ENCODE measurements at regions not wholly inside any gene's neighbourhood (a gene's known extent, or its start where the extent isn't known, plus 50 kb on each side); places are given as distances from the start of the nearest gene placed in this dataset.

DNA sequence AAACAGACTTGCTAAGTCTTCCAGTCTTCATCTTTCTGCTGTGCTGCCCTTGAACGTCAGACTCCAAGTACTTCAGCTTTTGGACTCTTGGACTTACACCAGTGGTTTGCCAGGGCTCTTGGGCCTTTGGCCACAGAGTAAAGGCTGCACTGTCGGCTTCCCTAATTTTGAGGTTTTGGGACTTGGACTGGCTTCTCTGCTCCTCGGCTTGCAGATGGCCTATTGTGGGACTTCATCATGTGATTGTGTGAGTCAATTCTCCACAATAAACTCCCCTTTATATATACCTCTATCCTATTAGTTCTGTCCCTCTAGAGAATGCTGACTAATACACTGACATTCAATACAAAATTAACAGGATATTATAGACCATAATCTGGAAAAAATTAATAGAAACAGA lies 628.1 kb downstream of the PLPP3 start:
- no peak for DNase-seq (ENCODE audit: low spot score)
- in situ Hi-C loops (cut with HindIII; ENCODE audit: low sequenced_read_pairs) = no loop called here

DNA sequence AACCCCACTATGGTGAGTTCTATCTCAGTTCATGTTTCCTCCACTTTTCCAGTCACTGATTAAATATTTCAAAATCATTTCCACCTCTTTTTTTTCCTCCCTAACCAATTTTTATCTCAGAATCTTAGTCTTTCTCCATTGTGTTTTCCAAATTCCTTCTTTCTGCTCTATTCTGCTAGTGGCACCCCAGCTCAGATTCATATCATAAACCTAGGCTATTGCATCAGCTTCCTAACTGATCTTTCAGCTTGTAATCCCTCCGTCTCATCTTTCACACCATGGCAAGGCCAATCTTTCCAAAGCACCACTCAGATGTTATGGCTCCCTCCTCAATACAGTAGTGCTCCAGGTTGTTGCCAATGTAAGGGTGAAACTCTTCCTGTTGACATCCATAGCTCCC lies 631.9 kb downstream of the PLPP3 start:
- DNase-seq (ENCODE audit: low spot score) = no peak
- in situ Hi-C loops (cut with HindIII; ENCODE audit: low sequenced_read_pairs) = no loop called here

DNA sequence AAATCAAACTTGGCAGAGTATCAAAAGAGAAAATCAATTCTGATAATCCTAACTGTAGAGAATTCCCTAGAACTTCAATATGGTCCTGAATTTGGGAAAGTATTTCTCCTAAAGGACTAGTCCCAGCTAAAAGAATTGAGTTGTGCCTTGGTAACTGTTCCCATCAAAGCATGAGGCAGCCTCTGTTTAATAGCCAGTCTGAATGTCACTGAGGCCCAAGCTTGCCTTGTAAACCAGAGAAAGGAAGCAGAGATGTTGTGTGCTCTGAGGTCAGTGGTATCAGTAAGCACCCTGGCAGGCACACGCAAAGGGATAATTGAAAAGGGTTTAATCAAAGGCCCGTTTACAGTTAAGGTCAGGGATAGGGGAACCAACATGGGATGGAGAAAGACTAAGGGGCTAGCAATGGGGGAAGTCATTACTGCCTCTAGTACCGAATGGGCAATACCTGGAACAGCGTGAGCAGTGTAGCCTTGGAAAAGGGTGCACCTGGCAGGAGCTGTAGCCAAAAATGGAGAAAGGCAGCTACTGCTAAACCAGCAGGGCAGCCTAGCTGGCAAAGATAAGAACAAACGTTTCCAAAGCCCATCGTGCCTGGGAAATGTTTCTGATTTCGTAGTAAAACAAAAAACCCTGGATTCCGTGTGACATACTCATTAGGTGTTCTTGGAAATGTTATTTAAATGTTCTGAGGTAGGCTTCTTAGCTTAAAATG lies 635.5 kb downstream of the PLPP3 start:
- peak; percentile 76 for DNase-seq (ENCODE audit: low spot score)
- in situ Hi-C loops (cut with HindIII; ENCODE audit: low sequenced_read_pairs) = no loop called here

DNA sequence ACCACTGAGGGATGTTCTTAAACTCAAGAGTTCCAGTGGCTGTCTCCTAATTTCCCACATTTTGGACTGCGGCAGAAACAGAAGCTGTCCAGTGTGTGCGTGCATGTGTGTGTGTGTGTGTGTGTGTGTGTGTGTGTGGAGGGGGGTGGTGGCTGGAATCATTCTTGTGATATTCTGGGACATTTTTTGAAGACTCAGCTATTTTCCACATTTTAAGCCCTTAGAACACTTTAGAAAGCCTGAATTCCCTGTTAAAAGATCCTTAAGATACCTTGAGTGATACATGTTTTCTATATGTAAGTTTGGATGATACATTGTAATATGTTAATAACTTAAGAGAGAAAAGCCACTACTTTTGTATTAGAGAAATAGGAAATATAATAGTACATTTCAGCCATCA lies 636.4 kb downstream of the PLPP3 start:
- in situ Hi-C loops (cut with HindIII; ENCODE audit: low sequenced_read_pairs) = no loop called here
- no peak for DNase-seq (ENCODE audit: low spot score)

DNA sequence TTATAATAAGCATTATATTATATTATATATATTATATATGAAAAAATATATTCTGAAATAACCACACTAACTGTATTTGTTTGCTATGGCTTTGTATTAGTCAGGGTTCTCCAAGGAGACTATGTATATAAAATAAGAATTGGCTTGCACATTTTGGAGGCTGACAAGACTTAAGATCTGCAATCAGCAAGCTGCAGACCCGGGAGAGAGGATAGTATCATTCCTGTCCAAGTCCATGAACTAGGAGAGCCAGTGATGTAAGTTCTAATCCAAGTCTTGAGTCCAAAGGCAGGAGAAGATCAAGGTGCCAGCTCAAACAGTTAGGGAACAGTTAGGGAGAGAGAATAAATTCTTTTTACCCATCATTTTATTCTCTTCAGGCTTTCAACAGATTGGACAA lies 639.5 kb downstream of the PLPP3 start:
- in situ Hi-C loops (cut with HindIII; ENCODE audit: low sequenced_read_pairs) = no loop called here
- no peak for DNase-seq (ENCODE audit: low spot score)

DNA sequence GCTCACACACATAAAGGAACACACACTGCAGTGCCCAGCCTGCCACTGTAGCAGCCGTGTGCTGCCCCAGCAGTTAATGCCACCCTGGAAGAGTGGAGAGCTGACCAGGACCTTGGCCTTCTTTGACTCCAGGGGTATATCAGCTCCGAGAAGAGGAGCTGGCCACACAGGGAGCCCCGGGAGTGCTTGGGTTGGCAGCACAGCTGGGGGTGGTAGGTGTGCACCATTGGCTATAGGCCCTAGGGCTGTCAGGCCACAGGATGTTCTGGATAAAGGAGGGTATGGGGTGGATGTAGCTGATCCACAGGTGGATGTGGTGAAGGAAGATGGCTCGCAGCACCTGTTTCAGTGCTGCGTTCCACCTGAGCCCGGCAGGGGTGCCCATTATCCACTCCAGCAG lies 640.5 kb downstream of the PLPP3 start:
- in situ Hi-C loops (cut with HindIII; ENCODE audit: low sequenced_read_pairs) = no loop called here
- DNase-seq (ENCODE audit: low spot score) = no peak

DNA sequence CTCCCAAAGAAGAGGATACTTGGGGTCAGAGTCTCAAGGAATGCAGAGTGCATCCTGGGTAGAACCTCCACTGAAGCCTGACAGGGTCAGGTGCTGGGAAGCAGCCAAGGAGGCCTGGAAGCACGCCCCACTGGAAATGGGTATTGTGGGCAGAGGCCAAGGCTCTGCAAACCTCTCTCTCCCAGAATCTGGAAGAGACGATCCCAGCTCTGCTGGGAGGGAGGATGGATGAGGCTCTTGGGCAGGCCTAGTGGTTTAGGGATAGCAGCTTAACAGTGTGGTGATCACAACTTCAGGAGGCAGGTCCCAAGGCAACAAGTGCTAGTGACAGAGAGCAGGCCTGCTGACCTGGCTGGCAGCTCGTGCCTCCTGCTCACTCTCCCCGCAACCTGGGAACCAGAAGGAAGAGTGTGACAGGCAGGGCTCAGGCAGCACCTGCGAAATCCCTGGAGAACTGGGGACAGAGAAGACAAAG lies 641.0 kb downstream of the PLPP3 start:
- in situ Hi-C loops (cut with HindIII; ENCODE audit: low sequenced_read_pairs) = no loop called here
- DNase-seq (ENCODE audit: low spot score) = peak; percentile 74

DNA sequence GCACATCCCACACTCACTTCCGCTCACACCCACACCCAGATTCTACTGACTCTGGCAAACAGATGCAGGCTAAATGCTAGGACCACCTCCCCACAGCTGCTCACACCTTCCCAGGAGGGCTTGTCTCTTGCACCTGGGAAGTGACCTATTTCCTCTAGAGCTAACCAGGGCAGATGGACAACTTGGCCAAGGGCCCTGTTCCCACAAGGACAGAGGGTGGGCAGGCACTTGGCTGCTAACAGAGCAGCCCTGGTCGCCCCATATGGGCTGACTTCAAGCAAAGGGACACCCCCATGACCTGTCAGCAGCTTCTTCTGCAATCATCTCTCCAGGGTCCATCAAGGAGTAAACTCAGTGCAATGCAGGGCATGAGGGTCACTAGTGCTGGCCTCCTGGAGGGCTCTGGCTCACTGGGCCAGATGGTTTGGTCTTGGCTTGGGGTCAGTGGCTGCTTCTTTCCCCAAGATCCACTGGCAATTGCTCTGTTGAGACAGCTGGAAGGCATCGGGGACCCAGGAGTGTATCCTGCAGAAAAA lies 641.5 kb downstream of the PLPP3 start:
- peak; percentile 73 for DNase-seq (ENCODE audit: low spot score)
- in situ Hi-C loops (cut with HindIII; ENCODE audit: low sequenced_read_pairs) = no loop called here

DNA sequence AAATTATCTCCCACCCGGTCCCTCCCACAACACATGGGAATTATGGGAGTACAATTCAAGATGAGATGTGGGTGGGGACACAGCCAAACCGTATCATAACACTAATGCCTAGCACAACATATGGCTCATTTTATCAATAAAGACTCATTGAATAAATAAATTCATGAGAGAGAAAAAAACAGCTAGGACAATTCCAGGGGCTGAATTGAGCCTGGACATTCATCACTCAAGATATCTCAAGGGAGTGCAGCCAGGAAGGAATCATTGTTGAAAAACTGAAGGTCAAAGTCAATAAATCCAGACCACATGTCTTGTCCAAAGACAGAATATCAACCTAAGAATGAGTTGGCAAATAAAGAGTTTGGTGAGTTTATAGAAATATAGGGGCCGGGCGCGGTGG lies 644.1 kb downstream of the PLPP3 start:
- in situ Hi-C loops (cut with HindIII; ENCODE audit: low sequenced_read_pairs) = no loop called here

DNA sequence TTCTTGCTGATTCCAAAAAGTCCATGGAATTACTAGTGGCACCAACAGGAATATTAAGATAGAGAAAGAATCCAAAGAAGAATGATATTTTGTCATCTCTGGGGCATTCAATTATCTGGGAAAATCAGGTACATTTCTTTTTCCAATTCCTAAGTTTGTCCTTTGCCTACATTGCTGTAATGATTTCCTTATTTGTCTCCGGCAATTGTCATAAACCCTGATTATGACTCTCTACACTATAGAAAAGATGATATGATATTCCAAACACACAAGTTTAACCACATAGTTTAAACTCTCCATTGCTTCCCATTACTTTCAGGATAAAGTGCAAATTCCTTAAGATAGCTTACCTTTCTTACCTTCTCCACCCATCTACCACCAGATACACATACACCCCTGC lies 647.0 kb downstream of the PLPP3 start:
- DNase-seq (ENCODE audit: low spot score) = no peak
- in situ Hi-C loops (cut with HindIII; ENCODE audit: low sequenced_read_pairs) = no loop called here

More for the DNA sequence above, 644.1 kb downstream of the PLPP3 start:
- DNase-seq (ENCODE audit: low spot score) = no peak

DNA sequence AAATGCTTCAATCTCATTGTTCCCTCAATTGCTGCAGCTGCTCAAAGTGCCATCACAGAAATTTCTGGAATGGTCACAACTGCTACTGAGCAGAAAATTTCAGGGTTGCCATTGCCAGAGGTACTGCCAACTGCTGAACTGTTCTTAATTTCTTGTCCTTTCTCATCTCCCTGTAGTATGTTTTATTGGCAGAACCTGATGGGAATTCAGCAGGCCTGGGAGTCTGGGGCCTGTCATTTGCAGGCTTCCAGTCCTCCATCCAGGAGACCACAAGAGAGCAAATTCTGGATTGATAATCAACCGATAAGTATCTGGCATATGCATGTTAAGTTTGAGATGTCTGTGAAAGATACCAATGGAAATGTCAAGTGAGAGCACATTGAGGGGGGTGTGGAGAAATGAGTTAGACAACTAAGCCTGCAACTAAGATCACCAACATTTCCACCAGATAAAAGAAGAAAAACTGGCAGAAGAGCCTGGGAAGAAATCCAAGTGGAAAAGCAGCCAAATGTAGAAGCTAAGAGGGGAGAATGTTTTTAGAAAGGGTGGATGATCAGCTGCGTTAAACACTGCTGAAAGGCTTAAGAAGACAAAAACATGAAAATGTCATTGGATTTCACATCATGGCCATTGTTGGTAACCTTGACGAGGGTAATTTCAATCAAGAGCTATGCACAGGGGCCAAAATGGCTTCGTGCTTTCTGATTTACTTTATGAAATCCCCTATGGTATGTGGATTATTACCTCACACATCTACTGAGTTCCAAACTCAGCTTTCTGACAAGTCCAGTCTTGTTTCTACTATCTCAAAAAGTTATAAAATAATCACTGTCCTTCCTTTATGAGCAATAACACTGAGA lies 648.1 kb downstream of the PLPP3 start:
- in situ Hi-C loops (cut with HindIII; ENCODE audit: low sequenced_read_pairs) = no loop called here
- peak; percentile 38 for DNase-seq (ENCODE audit: low spot score)

DNA sequence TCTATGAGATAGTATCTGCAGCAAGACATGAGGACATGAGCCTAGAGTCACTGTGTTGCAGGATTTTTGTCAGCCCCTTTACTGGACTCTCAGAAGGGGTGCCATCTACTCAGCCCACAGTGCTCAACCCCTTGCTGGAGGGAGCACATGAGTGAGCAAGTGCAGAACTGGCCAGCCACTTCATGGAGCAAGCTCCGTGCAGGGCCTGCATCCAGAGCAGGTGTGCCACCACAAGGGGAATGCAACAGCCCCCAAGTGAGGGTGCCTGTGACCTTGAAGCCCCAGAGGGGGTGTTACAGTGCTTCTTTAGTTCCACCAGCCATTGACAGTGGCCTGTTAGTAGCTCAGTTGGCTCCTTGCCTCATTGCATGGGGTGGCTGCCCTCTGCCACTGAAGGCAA lies 649.7 kb downstream of the PLPP3 start:
- DNase-seq (ENCODE audit: low spot score) = no peak
- in situ Hi-C loops (cut with HindIII; ENCODE audit: low sequenced_read_pairs) = no loop called here

DNA sequence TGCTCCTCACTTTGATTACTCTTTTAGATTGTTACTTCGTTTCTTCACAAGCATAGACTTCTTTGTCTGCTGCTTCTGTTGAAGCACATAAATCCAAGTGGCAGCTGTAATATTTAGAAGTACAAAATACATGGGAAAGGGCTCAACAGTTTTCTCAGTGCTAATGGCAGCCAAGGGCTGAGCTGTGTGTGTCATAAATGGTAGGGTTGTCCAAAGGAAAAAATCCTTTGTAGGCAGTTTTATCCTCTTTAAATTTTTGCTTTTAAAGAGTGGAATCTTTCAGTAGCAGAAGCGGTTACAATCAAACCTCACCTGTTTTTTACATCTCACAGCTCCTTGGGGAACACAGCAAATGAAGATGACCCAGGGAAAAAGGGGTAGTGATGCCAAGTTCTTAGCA lies 650.8 kb downstream of the PLPP3 start:
- no peak for DNase-seq (ENCODE audit: low spot score)

DNA sequence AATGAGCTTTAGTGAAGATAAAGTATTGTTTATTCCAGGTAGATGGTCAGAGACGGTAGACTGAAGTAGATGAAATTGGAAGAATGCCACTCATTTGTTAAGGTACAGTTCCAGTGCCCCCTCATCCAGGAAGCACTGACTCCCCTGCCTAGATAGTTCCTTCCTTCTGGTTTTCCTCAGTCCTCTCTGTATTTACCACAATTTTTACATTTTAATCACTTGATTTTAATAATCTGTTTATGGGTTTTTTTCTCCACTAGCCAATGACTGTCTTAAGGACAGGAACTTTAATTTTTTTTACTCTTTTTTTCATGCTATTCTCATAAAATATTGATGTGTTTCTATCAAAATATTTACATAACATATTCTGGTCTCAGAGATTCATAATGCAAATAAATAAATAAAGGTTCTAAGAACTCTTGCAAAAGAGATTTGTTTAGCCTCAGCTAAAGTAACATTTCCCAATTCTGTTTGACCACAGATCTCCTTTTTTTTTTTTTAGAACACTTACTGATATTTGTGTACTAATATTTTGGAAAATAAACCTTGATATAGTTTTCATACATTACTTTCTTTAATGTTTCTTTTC lies 651.6 kb downstream of the PLPP3 start:
- DNase-seq (ENCODE audit: low spot score) = no peak
- in situ Hi-C loops (cut with HindIII; ENCODE audit: low sequenced_read_pairs) = no loop called here

More for the DNA sequence above, 650.8 kb downstream of the PLPP3 start:
- in situ Hi-C loops (cut with HindIII; ENCODE audit: low sequenced_read_pairs) = no loop called here

DNA sequence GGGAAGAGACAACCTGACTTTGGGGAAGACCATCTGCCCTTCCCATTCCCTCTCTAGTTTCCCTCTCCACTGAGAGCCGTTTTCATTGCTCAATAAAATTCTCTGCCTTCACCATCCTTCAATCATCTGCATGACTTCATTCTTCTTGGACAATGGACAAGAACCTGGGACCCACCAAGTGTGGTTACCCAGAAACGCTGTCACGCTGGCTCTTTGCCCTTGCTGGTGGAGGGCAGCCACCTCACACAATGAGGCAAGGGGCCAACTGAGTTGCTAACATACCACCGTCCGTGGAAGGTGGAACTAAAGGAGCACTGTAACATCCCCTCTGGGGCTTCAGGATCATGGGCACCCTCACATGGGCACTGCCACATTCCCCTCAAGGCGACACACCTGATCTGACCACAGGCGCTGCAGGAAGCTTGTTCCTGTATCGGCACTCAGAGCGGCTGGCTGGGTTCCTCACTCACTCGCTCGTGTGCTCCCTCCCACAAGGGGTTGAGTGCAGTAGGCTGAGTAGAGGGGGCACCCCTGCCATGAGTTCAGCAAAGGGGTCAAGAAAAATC lies 652.4 kb downstream of the PLPP3 start:
- in situ Hi-C loops (cut with HindIII; ENCODE audit: low sequenced_read_pairs) = no loop called here
- no peak for DNase-seq (ENCODE audit: low spot score)

DNA sequence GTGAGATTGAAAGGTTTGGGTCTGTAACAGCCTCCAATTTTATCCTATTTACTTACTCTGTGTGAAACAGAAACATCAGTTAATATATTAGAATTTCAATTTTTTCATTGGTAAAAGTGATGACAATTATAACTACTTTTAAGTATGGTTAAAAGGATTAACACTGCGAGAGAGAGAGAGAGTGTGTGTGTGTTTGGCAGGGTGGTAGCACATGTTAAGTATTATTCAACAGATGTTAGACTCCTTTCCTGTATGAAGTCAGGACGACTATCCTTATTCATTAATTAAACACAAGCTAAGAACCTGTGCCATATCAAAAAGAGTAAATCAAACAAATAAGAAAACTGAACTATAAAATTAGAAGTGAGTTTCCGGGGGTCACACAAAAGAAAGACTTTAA lies 662.5 kb downstream of the PLPP3 start:
- DNase-seq (ENCODE audit: low spot score) = no peak
- in situ Hi-C loops (cut with HindIII; ENCODE audit: low sequenced_read_pairs) = no loop called here

DNA sequence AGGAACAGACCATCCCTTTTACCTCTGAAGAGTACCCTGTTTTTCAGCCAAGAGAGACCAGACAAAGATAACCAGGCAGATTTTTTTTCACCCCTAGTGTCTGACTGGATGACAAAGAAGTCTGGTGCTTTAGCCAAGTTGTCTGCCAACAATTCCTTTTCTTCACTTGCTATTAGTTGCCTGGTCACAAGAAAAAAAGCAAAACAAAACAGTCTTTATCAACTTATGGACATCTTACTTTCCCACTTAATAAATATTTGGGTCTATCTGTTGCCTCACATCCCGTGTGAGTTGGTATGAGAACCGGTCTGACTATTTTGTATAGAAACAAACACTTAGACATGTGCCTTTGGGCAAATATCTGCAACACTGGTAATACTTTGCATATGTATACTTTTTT lies 662.9 kb downstream of the PLPP3 start:
- no peak for DNase-seq (ENCODE audit: low spot score)
- in situ Hi-C loops (cut with HindIII; ENCODE audit: low sequenced_read_pairs) = no loop called here

DNA sequence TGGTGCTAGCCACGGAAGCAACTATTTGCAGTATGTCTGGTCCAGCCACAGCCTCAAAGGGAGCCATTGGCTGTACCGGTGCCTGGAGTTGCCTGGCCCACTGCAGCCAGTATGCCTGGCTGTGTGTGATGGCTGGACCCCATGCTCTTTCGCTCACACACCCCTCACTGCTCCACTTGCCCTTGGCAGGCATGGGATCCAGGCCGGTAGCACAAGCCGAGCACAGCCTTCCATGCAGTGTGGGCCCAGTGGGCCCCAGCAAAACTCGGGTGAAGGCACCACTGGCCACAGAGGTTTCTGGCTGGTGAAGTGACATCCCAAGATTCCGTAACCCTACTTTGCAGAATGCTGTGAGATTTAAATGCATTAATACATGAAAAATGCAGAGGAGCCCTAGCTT lies 665.8 kb downstream of the PLPP3 start:
- in situ Hi-C loops (cut with HindIII; ENCODE audit: low sequenced_read_pairs) = no loop called here
- no peak for DNase-seq (ENCODE audit: low spot score)

DNA sequence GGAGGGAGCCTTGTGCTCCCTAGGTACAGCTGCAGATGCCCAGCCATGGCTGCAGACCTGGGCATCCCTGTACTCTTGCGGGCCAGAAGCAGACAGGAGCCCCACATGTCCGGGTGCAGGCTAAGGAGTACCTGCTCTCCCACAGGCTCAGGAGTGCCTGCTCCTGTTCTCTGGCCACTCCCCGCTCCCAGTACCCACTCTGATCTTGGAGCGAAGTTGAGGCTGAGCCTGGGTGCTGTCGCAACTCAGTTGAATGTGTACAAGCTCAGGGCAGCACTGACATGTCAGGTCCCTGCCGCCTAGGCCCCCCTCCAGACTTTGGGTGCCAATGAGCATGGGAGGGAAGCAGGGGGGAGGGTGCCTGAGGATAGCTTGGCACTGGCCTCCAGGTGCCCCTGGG lies 666.9 kb downstream of the PLPP3 start:
- in situ Hi-C loops (cut with HindIII; ENCODE audit: low sequenced_read_pairs) = no loop called here
- DNase-seq (ENCODE audit: low spot score) = no peak

DNA sequence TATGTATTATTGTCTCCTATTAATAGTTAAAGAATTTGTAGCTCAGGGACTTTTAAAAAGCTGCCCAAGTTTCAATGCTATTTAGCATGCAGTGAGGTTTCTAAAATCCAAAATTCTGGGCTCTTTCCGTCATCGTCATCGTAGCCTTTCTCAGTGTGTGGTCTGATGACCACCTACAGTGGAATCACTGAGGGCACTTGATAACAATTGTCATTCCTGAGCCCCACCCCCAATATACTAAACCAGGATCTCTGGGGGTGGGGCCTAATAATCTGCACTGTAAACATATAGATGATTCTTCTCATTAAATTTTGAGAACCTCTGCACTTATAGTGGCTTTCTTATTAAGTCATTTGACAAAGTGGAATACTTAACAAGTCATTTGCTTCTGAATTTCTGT lies 674.8 kb downstream of the PLPP3 start:
- DNase-seq (ENCODE audit: low spot score) = no peak
- in situ Hi-C loops (cut with HindIII; ENCODE audit: low sequenced_read_pairs) = no loop called here

Data from G401 (cell line).